Astrocyte of the spinal cord (primary cell): ENCODE measurements at regions not wholly inside any gene's neighbourhood (a gene's known extent, or its start where the extent isn't known, plus 50 kb on each side); places are given as distances from the start of the nearest gene placed in this dataset.
A peak's percentile ranks its signal among the peaks of the same experiment; 100 is the strongest.

Source experiments
- DNase-seq: peaks from one replicate; pipeline ENCODE4 v3.0.0; 2011; ENCODE audit warnings: low read depth, low spot score
- H3K4me3 ChIP-seq: 2 replicates; pipeline ENCODE4 v1.5.1; 2011; ENCODE audit warnings: low read depth, mild to moderate bottlenecking, low read length, moderate library complexity
- CTCF ChIP-seq: IDR thresholded peaks from 2 replicates; pipeline ENCODE4 v1.5.1; 2012; ENCODE audit warnings: low read depth, mild to moderate bottlenecking, low read length, inconsistent platforms
- in situ Hi-C: cut with HindIII; loops from 2 replicates; pipeline ENCODE4 v1.10.0; 2017; ENCODE audit warnings: low sequenced_read_pairs

GRCh38 chr4:10877076-10877475 is 192.5 kb upstream of the CLNK start:
- TF ChIP-seq CTCF, result no peak
- no peak overlapping the region for H3K4me3 ChIP-seq
- peak; percentile 39 for DNase-seq
- in situ Hi-C loops, result no loop called here

- no peak for DNase-seq
- in situ Hi-C loops, result no loop called here
- TF ChIP-seq CTCF, result no peak
Measured at GRCh38 chr4:10875144-10875799, 190.7 kb upstream of the CLNK start.

GRCh38 chr4:10873809-10874208 is 189.2 kb upstream of the CLNK start:
- TF ChIP-seq CTCF, result no peak
- H3K4me3 ChIP-seq, result no peak overlapping the region
- in situ Hi-C loops, result no loop called here
- DNase-seq, result no peak

More at GRCh38 chr4:10875144-10875799, 190.7 kb upstream of the CLNK start:
- H3K4me3 ChIP-seq, result no peak overlapping the region

- no peak for TF ChIP-seq CTCF
- in situ Hi-C loops, result no loop called here
- DNase-seq, result peak; percentile 6
- H3K4me3 ChIP-seq, result no peak overlapping the region
Measured at GRCh38 chr4:10872833-10873517, 188.4 kb upstream of the CLNK start.

- TF ChIP-seq CTCF, result no peak
- H3K4me3 ChIP-seq, result no peak overlapping the region
- in situ Hi-C loops, result no loop called here
- DNase-seq, result no peak
Measured at GRCh38 chr4:10866666-10867065, 182.1 kb upstream of the CLNK start.

- no peak overlapping the region for H3K4me3 ChIP-seq
- TF ChIP-seq CTCF, result no peak
- no peak for DNase-seq
- in situ Hi-C loops, result no loop called here
Measured at GRCh38 chr4:10861036-10861435, 176.5 kb upstream of the CLNK start.
